GM18499 (cell line): ENCODE measurements at regions not wholly inside any gene's neighbourhood (a gene's known extent, or its start where the extent isn't known, plus 50 kb on each side); places are given as distances from the start of the nearest gene placed in this dataset.
A peak's percentile ranks its signal among the peaks of the same experiment; 100 is the strongest.
"Not testable (repeated sequence)": the region's sequence is repeated elsewhere in the genome, so short reads cannot be mapped to it uniquely, and the experiment has no call there.

Experiments
- ATAC-seq: cut with Tn5 transposase; IDR thresholded peaks from one replicate; pipeline ENCODE4 v1.9.1; 2021; ENCODE audit warnings: moderate number of reproducible peaks; ENCODE audit not compliant: insufficient read depth, unreplicated experiment

DNA sequence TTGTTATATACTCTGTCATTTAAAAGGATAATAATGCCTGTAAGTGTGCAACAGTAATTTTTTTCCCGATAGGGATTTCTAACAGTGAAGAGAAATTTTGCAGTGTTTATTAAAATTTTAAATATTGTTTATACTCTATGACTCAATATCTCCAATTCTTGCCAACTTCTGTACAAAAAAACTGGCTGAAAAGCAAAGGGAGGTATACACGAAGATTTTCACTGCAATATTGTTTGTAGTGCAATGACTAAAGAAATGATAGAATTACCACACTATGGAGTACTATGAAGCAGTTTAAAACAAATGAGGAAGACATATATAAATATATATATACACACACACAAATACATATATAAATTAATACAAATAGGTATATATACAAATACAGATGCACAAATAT lies 187.9 kb upstream of the IL15 start:
- ATAC-seq = no peak

DNA sequence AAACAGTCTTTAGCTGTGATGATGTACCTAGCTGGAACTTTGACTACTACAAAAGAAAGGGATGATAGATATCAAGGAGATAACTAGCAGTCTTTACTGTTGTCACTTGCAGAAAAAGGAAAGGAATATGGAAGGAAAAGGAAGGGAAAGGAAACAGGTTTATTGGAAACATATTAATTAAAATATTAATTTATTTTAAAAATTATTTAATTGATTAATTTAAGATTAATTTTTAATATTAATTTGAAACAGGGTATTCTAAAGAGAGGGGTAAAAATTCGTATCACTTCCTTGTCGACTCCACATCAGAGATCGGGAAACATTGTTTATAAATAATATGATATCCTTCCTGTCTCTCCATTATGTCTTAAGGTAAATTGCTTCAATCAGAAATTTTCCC lies 186.5 kb upstream of the IL15 start:
- no peak for ATAC-seq

DNA sequence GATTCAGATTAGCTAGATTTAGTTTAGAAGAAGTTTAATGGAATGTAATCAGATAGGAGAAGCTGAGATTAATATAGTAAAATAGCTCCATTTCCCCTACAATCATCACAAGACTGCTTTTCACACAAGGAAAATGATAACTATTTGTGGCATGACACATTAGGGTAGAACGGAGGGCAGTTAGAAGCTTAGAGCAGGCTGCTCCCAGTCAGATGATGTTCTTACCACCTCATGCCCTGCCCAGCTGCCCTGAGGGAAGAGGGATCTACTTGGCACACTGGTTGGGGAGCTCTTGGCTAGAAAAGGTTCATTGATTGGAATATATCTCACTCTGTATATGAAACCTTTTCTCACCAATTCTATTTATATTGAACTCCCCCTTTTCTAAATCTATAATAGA lies 180.7 kb upstream of the IL15 start:
- ATAC-seq = no peak

DNA sequence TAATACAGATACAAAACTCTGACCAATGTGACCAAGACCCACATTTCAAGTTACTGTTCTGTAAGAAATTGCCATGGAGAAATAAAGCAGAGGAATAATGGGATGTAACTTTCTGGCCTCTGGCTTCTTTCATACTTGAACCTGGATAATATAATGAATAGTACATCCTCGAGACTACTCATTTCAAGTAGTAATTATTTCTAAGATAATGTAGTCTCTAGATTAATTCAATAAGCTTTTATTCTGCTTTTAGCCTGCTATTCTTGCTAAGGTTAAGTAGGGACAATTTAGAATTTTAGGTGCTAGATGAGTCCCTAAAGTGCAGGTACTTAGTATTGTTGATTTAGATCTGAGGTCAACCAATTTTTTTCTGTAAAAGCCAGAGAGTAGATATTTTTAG lies 178.7 kb upstream of the IL15 start:
- no peak for ATAC-seq

DNA sequence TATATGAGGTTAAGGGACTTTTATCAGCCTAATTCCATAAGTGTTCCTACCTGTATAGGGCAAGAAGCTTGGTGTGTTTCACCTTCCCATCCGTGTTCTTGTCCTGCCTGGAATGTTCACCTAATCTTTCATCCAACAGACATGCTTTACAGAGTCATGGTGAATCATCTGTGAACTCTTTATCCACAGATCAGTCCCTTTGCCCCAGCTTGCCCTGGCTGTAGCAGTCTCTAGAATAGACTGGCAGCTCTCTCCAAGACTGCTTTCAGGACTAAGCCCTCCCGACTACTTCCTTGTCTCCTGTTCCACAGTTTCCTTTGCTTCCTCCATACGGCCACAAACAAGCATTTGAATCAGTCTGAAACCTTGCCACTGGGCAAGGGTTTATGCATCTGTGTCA lies 177.9 kb upstream of the IL15 start:
- ATAC-seq = no peak

DNA sequence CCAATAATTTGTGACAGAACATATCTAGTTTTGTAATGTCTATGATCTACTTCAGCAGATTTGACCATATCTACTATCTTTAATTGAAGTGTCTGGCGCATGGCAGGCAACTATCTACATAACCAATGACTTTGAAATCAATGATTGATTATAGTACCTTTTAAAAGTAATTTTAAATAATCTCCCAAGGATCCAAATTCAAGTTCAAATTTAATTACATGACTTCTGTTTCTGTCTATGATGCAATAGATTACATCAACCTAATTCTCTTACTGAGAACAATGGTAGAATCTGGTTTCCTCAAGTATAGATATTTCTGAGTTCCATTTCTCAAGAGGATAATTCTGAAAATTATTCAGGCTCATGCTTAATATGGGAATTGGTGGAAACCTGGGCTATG lies 177.4 kb upstream of the IL15 start:
- no peak for ATAC-seq

DNA sequence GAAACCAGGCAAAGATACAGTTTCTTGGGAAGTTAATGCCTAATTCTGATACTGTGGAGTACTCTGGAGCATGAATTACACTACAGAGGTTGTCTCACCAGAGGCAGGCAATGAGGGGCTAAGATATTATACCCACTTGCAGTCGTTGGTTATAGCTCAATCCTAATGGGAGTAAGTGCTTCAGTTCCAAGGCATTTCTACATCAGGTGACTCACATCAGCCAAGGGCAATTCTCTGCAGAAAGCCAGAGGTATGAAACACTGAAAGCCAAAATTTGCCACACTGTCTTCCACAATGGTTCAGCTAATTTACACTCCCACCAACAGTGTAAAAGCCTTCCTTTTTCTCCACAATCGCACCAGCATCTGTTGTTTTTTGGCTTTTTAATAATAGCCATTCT lies 174.0 kb upstream of the IL15 start:
- no peak for ATAC-seq

DNA sequence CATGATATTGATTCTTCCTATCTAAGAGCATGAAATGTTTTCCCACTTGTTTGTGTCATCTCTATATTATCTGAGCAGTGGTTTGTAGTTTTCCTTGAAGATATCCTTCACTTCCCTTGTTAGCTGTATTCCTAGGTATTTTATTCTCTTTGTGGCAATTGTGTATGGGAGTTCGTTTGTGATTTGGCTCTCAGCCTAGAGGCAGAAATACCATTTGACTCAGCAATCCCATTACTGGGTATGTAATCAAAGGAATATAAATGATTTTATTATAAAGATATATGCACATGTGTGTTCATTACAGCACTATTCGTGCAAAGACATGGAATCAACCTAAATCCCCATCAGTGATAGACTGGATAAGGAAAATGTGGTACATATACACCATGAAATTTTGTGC lies 172.7 kb upstream of the IL15 start:
- ATAC-seq = no peak

DNA sequence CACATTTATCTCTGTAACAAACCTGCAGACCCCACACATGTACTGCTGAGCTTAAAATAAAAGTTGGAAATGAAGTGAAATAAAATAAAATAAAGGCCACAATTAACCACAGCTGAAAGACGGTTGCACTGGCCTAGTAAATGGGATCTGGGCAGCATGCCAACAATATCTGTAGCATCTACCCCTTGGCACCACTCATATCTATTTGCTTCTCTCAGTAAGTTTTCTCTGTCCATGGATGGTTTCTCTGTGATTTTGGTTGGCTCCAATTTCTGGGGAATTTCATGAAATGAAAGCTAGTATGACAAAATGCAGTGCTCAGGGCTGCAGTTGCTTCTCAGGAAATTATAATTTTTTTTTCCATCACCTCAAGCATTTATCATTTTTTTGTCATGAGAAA lies 172.0 kb upstream of the IL15 start:
- ATAC-seq = no peak

DNA sequence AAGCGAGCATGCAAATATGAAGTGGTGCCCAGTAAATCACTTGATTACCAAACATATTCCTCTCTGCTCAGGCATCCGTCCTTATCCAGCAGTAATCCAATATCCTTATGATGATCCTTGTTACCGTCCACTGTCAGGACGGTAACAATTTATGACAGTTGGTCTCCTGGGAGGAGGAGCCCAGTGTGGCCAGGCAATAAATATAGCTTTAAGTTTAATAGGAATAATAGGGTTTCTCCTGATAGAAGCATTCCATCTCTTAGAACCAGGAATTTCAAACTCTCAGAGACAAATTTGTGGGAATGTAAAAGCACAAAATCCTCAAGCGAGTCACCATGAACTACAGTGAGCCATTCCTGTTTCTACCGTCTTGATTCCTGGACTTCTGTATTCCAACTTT lies 171.2 kb upstream of the IL15 start:
- ATAC-seq = no peak

DNA sequence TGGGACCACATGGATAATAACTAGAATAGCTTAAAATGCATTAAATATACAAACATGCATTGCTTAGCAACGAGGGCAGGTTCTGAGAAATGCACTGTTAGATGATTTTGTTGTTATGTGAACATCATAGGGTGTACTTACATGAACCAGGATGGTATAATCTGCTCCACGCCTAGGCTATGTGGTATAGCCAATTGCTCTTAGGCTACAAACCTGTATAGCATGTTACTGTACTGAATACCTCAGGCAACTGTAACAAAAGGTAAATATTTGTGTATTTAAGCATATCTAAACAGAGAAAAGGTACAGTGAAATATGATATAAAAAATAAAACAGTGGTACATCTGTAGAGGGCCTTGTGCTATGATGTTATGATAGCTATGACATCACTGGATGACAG lies 169.2 kb upstream of the IL15 start:
- ATAC-seq = no peak

DNA sequence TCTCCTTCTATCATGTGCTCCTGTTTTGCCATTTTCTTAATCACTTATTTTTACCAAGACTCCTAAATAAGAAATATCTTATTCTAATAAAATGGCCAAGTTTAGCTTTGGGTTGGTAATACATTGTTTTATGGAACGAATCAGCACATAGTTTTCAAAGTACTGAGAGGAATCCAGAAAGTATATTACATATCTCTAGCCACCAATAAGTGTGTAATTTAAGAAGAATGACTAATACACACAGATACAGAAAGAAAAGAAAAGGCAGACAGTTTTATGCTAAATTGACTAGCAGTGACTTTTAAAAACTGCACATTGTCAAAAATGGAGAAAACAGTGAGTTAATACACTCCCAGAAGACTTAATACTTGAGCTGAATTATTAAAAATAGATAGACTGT lies 167.0 kb upstream of the IL15 start:
- ATAC-seq = no peak

DNA sequence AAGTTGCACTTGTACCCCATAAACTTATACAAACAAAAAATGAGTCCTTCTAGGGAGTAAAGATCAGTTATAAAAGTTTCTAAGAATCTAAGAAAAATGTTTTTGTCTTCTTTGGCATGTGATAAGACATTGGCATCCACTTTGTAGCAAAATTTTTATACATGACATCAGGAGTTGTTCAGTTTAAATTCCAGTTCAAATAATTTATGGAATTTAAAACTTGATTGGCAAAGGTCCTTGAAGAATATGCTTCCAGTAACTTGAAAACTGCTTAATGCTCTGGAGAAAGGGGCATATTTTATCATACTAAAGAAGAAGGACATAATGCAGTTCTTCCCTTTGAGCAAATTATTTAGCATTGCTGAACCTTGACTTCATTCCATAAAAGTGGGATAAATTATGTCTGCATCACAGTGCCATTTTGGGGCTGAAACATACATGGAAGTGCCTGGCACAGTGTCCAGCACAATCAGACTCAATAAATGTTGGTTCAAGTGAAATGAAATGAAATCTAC lies 163.3 kb upstream of the IL15 start:
- no peak for ATAC-seq

DNA sequence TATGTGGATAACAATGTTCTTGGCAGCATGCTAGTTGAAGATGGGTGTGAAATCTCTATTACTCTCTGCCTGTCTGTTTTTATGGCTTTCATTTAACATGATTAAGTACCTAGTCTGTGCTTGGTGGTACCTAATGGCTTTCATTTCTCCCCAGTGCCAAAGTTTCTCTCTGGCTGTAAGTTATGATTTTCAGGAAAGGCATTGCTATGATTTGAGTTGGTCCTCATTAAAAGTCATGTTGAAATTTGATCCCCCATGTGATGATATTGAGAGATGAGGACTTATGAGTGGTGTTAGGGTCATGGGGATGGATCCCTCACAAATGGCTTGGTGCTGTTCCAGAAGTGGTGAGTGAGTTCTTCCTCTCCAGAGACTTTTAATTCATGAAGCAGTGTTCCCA lies 162.4 kb upstream of the IL15 start:
- no peak for ATAC-seq

DNA sequence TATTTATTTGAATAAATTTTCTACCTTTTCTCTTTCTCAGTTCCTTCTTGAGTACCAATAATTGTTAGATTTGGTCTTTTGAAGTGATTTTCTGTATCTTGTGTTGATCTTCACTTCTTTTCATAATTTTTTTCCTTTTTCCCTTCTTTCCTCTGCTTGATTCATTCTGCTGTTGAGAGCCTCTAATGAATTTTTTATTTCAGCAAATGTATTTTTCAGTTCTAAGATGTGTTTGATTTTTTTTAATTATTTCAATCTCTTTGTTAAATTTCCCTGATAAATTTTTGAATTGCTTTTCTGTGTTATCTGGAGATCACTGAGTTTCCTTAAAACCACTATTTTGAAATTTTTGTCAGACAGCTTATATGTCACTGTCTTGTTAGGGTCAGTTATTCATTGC lies 155.4 kb upstream of the IL15 start:
- no peak for ATAC-seq

DNA sequence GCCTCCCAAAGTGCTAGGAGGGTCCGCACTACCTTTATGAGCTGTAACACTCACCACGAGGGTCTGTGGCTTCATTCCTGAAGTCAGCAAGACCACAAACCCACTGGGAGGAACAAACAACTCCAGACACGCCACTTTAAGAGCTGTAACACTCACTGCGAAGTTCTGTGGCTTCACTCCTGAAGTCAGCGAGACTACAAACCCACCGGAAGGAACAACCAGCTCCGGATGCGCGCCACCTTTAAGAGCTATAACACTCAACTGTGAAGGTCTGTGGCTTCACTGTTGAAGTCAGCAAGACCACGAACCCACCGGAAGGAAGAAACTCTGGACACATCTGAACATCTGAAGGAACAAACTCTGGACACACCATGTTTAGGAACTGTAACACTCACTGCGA lies 152.1 kb upstream of the IL15 start:
- ATAC-seq = not testable (repeated sequence)

DNA sequence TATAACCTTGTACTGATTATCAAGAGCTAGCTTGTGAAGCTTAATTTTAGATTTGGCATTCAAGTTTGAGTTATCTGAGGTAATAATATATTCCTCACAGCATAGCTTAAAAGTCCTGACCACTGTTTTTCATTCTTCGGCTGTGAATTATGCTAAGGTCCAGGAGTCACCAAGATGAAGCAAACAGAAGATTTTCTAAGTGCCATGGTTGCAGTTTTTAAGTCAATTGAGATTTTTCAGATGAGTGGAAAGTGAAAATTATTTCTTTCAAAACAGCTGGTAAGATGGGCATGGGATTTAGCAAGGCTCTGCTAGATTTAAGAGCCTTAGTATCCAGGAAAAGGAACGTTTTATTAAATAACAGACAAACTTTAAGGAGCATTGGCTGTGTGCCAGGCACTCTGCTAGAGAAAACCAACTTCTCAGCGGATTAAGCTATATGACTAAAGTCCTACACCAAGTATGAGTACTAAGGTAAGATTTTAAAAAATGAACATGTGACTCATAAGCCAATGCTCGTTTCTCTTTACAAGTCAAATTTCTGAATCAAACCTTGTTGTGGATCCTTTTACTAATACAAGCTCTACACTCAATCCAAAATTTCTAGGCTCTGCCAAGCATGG lies 149.9 kb upstream of the IL15 start:
- ATAC-seq = no peak

DNA sequence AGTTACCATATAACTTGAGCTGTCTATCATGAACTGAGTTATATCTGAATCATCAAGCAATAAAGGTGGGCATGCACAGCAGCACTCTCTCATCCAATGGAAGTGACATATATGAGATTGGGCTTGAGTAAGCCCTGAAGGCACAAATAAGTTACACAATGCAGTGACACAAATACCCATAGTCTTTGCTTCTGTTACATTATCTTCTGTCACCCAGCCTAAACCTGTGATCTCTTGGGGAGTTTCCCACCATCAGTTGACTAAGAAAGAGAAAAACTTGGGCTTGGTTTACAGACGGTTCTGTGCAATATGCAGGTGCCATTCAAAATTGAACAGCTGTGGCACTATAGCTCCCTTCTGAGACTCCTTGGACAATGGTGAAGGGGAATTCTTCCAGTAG lies 138.8 kb upstream of the IL15 start:
- peak; percentile 98 for ATAC-seq

DNA sequence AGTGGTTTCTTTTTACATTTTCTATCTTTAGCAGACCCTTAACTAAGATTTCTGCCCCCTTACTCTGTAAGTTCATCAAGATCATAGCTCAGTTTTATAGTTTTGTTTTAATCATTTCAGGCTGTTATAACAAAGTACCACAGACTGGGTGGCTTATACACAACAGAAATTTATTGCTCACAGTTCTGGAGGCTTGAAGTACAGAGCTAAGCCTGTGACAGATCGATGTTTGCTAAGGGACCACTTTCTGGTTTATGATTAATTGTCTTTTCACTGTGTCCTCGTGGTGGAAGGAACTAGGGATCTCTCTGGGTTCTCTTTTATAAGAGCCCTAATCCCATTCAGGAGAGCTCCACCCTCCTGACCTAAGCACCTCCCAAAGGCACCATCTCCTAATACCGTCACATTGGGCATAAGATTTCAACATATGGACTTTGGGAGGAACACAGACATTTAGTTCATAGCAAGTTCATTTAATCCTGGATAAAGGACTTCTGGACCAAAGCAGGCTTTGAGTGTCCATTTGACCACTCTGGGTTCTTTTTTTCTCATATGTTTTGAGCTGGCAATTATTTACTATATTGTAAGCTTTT lies 137.0 kb upstream of the IL15 start:
- ATAC-seq = no peak

DNA sequence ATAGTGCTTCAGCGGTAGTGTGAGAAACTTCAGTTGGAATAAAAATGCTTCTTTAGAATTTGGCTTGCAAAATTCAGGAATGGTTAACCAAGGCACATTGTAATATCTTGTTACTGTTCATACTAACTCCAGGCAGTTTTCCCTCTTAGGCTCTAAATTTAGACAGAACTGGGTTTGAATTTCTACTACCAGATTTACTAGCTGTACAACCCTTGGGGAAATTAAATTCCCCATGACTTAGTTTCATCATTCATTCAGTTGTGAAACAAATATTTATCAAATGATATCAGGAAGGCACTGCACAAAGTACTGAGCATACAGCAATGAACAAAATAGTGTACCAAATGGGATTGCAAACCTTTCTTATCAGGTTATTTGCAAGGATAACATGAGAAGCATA lies 135.0 kb upstream of the IL15 start:
- no peak for ATAC-seq

DNA sequence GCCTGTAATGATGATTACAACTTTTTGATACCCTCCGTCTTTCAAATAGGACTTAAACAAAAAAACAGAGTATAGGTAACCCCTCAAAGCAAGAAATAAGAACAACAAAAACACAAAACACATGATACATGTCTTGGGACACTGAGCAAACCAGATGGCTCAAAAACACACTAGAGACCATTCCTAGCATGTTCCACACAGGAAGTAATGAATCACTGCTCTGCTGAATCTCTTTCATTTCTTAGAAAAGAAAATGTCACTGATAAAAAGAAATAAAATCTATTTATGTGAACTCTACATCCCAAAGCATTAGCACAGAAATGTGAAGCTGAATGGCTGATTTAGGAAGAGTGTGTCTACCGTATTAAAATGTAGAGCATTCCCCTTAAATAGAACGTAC lies 134.5 kb upstream of the IL15 start:
- ATAC-seq = no peak

DNA sequence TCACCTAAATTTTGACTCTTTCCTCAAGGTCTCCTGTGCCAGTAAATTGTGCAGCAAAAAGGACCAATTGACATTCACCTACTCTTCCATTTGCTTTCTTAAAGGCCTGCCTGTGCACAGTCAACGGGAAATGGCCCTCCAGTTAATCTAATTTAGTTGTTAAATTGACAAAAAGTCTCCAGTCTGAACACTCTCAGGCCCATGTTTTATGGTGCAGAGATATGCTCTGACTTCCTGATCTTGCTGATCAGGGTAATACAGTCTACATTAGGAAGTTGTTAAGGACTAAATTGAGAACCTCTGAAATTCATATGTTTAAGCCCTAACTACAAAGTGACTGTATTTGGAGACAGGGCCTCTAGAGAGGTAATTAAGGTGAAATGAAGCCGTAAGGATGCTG lies 133.6 kb upstream of the IL15 start:
- ATAC-seq = no peak

DNA sequence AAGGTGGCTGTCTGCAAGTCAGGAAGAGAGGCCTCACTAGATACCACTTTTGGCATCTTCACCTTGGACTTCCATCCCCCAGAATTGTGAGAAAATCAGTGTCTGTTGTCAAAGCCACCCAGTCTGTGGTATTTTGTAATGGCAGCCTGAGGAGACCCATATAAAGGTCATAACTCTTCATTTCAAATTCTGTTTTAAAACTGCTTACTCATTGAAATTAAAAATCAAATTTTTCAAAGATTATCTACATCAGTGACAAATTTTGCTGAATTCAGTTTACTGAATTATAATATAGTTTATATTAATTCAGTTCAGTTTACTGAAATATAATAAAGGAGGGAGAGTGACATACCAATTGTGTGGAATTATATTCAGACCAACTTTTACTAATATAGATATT lies 133.1 kb upstream of the IL15 start:
- no peak for ATAC-seq
